WTC11 (cell line): ENCODE measurements at regions not wholly inside any gene's neighbourhood (a gene's known extent, or its start where the extent isn't known, plus 50 kb on each side); places are given as distances from the start of the nearest gene placed in this dataset.

Experiments used
- ATAC-seq: fragments of 200-7000 bp; cut with Tn5 transposase; 2 replicates; pipeline ENCODE4 v1.10.0; 2021; ENCODE audit warnings: mild to moderate bottlenecking, moderate library complexity
- CTCF ChIA-PET: fragments of 300-600 bp; sonication (Branson Sonifier 250); formaldehyde crosslinking; loops from one replicate; lab custom pipeline; 2021; ENCODE audit warnings: antibody characterized with exemption; lab: Charles Lee
- POLR2A ChIA-PET: fragments of 350-600 bp; sonication (Branson Sonifier 250); formaldehyde crosslinking; loops from one replicate; lab custom pipeline; 2021; ENCODE audit warnings: antibody characterized with exemption; lab: Charles Lee
- DNase-seq: peaks from one replicate; pipeline ENCODE4 v3.0.0; 2021; ENCODE audit warnings: low spot score
- H3K27ac Mint-ChIP-seq: 2 replicates; pipeline ENCODE4 v1.8.0; 2021; ENCODE audit warnings: mixed read lengths
- H3K27me3 Mint-ChIP-seq: 2 replicates; pipeline ENCODE4 v1.8.0; 2021; ENCODE audit warnings: low read depth, mild to moderate bottlenecking, moderate library complexity, mixed read lengths
- H3K36me3 Mint-ChIP-seq: 2 replicates; pipeline ENCODE4 v1.8.0; 2021; ENCODE audit warnings: mixed read lengths
- H3K4me1 Mint-ChIP-seq: 2 replicates; pipeline ENCODE4 v1.8.0; 2022; ENCODE audit warnings: mixed read lengths
- H3K4me3 Mint-ChIP-seq: 2 replicates; pipeline ENCODE4 v1.8.0; 2021; ENCODE audit warnings: mild to moderate bottlenecking, moderate library complexity, mixed read lengths
- H3K9me3 Mint-ChIP-seq: 2 replicates; pipeline ENCODE4 v1.8.0; 2021; ENCODE audit warnings: mixed read lengths
- AR ChIP-seq: fragments of 250-450 bp; sonication (Bioruptor Pico); IDR thresholded peaks from 2 replicates; pipeline ENCODE4 v1.9.0; 2021; ENCODE audit warnings: mild to moderate bottlenecking
- ATF6 ChIP-seq: sonication (generic); formaldehyde crosslinking; IDR thresholded peaks from 2 replicates; pipeline ENCODE4 v1.8.1; 2023; ENCODE audit warnings: mild to moderate bottlenecking, missing genetic modification reagents
- CBFB ChIP-seq: sonication (generic); formaldehyde crosslinking; IDR thresholded peaks from 2 replicates; pipeline ENCODE4 v1.8.1; 2022; ENCODE audit warnings: mild to moderate bottlenecking, low read depth, missing genetic modification reagents
- FOXP4 ChIP-seq: sonication (generic); formaldehyde crosslinking; IDR thresholded peaks from 2 replicates; pipeline ENCODE4 v1.8.0; 2022; ENCODE audit warnings: mild to moderate bottlenecking, missing genetic modification reagents
- MYBL2 ChIP-seq: sonication (generic); formaldehyde crosslinking; IDR thresholded peaks from 2 replicates; pipeline ENCODE4 v1.8.1; 2023; ENCODE audit warnings: mild to moderate bottlenecking, moderate library complexity, missing genetic modification reagents
- NR2C2 ChIP-seq: sonication (generic); formaldehyde crosslinking; IDR thresholded peaks from 2 replicates; pipeline ENCODE4 v1.8.0; 2022; ENCODE audit warnings: mild to moderate bottlenecking, missing genetic modification reagents
- PRDM15 ChIP-seq: sonication (generic); formaldehyde crosslinking; IDR thresholded peaks from 2 replicates; pipeline ENCODE4 v1.8.0; 2022; ENCODE audit warnings: missing genetic modification reagents
- PREB ChIP-seq: sonication (generic); formaldehyde crosslinking; IDR thresholded peaks from 2 replicates; pipeline ENCODE4 v1.8.1; 2022; ENCODE audit warnings: mild to moderate bottlenecking, missing genetic modification reagents, moderate library complexity, borderline replicate concordance
- TEAD4 ChIP-seq: sonication (generic); formaldehyde crosslinking; IDR thresholded peaks from 2 replicates; pipeline ENCODE4 v1.8.0; 2022; ENCODE audit warnings: mild to moderate bottlenecking, missing genetic modification reagents
- USF2 ChIP-seq: sonication (generic); formaldehyde crosslinking; IDR thresholded peaks from 2 replicates; pipeline ENCODE4 v1.8.1; 2023; ENCODE audit warnings: mild to moderate bottlenecking, missing genetic modification reagents, moderate library complexity
- ZNF219 ChIP-seq: sonication (generic); formaldehyde crosslinking; IDR thresholded peaks from 2 replicates; pipeline ENCODE4 v1.8.0; 2023; ENCODE audit warnings: missing genetic modification reagents, mild to moderate bottlenecking, borderline replicate concordance
- ZNF317 ChIP-seq: sonication (generic); formaldehyde crosslinking; IDR thresholded peaks from 2 replicates; pipeline ENCODE4 v1.8.1; 2023; ENCODE audit warnings: low read depth, mild to moderate bottlenecking, moderate library complexity, missing genetic modification reagents, borderline replicate concordance
- ZNF532 ChIP-seq: fragments of 250-450 bp; sonication (Bioruptor Pico); IDR thresholded peaks from 2 replicates; pipeline ENCODE4 v1.9.0; 2021; ENCODE audit warnings: mild to moderate bottlenecking, borderline replicate concordance

- H3K27ac Mint-ChIP-seq: no peak overlapping the region
- peaks cover 73% of the 10 kb centered on the region for H3K27me3 Mint-ChIP-seq
- DNase-seq: no peak
- TF ChIP-seq ZNF532: no peak
- TF ChIP-seq TEAD4 (CRISPR knock-in tag): no peak
- no peak for TF ChIP-seq ZNF317 (CRISPR knock-in tag)
- TF ChIP-seq CBFB (CRISPR knock-in tag): no peak
- TF ChIP-seq USF2: no peak
- no peak for TF ChIP-seq AR (CRISPR knock-in tag)
- TF ChIP-seq ZNF219: no peak
- TF ChIP-seq FOXP4 (CRISPR knock-in tag): no peak
- no peak for TF ChIP-seq MYBL2 (CRISPR knock-in tag)
- TF ChIP-seq PREB (CRISPR knock-in tag): no peak
- TF ChIP-seq NR2C2 (CRISPR knock-in tag): no peak
- H3K9me3 Mint-ChIP-seq: no peaks in the 10 kb centered on the region; the same call in 1 of the 2 replicates
- POLR2A ChIA-PET: no interaction called here
- no peaks in the 10 kb centered on the region for H3K36me3 Mint-ChIP-seq
- CTCF ChIA-PET: no interaction called here
- no peak overlapping the region for H3K4me3 Mint-ChIP-seq
- ATAC-seq: no peak
- H3K4me1 Mint-ChIP-seq: peaks cover 33% of the 10 kb centered on the region
Observed at GRCh38 chr2:126952216-126952615, 53.5 kb downstream of the TEX51 start.

GRCh38 chr2:126953483-126953882 is 54.8 kb downstream of the TEX51 start:
- peaks cover 20% of the 10 kb centered on the region for H3K4me1 Mint-ChIP-seq
- H3K27me3 Mint-ChIP-seq: peaks cover 61% of the 10 kb centered on the region
- CTCF ChIA-PET: no interaction called here
- H3K9me3 Mint-ChIP-seq: peaks cover 9% of the 10 kb centered on the region
- no peak overlapping the region for H3K27ac Mint-ChIP-seq
- TF ChIP-seq ATF6 (no peak), PRDM15 (CRISPR knock-in tag) (no peak), MYBL2 (CRISPR knock-in tag) (no peak), PREB (CRISPR knock-in tag) (no peak), NR2C2 (CRISPR knock-in tag) (no peak)
- TF ChIP-seq, all 79 proteins: peak for 0
- POLR2A ChIA-PET: no interaction called here
- Mint-ChIP-seq H3K4me3 (no peak overlapping the region), H3K36me3 (no peaks in the 10 kb centered on the region)
- no peak for ATAC-seq
- no peak for DNase-seq
